K562 (cell line): ENCODE measurements at regions not wholly inside any gene's neighbourhood (a gene's known extent, or its start where the extent isn't known, plus 50 kb on each side); places are given as distances from the start of the nearest gene placed in this dataset.

ENCODE experiments used
- ATAC-seq: fragments of 200-7000 bp; cut with Tn5 transposase; 3 replicates; pipeline ENCODE4 v1.9.1; 2020; ENCODE audit warnings: moderate library complexity
- BruUV-seq: library from RNA; stranded (reverse); fragments of 400-500 nt; replicated peaks from 2 replicates; lab custom pipeline; 2021; lab: Mats Ljungman, UMichigan
- CTCF ChIA-PET: fragments of 300-600 bp; formaldehyde crosslinking; extraction: SDS; loops from one replicate; lab custom pipeline; 2021; ENCODE audit warnings: low intra/inter-chr PET ratio; lab: Yijun Ruan, JAX
- POLR2A ChIA-PET: fragments of 300-600, 350-650 bp; sonication (Branson Sonifier 250); formaldehyde crosslinking; extraction: SDS; loops from one replicate; lab custom pipeline; 2021; ENCODE audit warnings: antibody characterized with exemption, inconsistent platforms; lab: Yijun Ruan, JAX
- DNase-seq, 4 experiments: peaks; one replicate each; pipeline versions ENCODE4 v3.0.0 to v3.0.0-alpha.2; 2011 to 2018; ENCODE audit warnings: low spot score in 3 of 4, mixed read lengths in 3 of 4; ENCODE audit errors: extremely low read depth in 1 of 4
- FAIRE-seq: peaks from 2 replicates; lab custom pipeline; 2011; peaks lifted over from hg19 to GRCh38; lab: Jason Lieb, UNC
- H2AFZ ChIP-seq: 2 replicates; pipeline ENCODE4 v1.6.0; 2011; ENCODE audit warnings: low read depth, low read length, control low read depth, inconsistent platforms
- H3K27ac ChIP-seq: fragments of 200-600 bp; 3 replicates; pipeline ENCODE4 v1.8.0; 2011; ENCODE audit warnings: low read depth, mild to moderate bottlenecking, control low read depth, inconsistent platforms, low read length, moderate library complexity, mixed read lengths; ENCODE audit errors: extremely low read depth
- H3K27me3 ChIP-seq, 2 experiments: fragments of 300-600 bp in 1 of 2; 2 replicates in 1 of 2; 3 replicates in 1 of 2; pipeline versions ENCODE4 v1.6.0 to v1.8.0; 2011; ENCODE audit warnings: inconsistent platforms in 2 of 2, low read length in 2 of 2, mild to moderate bottlenecking in 1 of 2, mixed read lengths in 1 of 2, moderate library complexity in 1 of 2; ENCODE audit not compliant: control insufficient read depth in 2 of 2, insufficient read depth in 2 of 2
- H3K36me3 ChIP-seq: fragments of 300-600 bp; 3 replicates; pipeline ENCODE4 v1.8.0; 2011; ENCODE audit warnings: mild to moderate bottlenecking, low read length, inconsistent platforms; ENCODE audit not compliant: control insufficient read depth, insufficient read depth
- H3K4me1 ChIP-seq, 2 experiments: fragments of 200-600 bp in 1 of 2; replicated peaks in 1 of 2; 2 replicates in 1 of 2; 3 replicates in 1 of 2; pipeline versions ENCODE4 v1.5.1 to v1.8.0; 2011; ENCODE audit warnings: inconsistent platforms in 2 of 2, low read length in 2 of 2, mild to moderate bottlenecking in 1 of 2, mixed read lengths in 1 of 2, moderate library complexity in 1 of 2; ENCODE audit not compliant: control insufficient read depth in 2 of 2, insufficient read depth in 2 of 2
- H3K4me2 ChIP-seq: 2 replicates; pipeline ENCODE4 v1.6.1; 2011; ENCODE audit warnings: low read length, control low read depth, inconsistent platforms, mixed read lengths; ENCODE audit not compliant: insufficient read depth
- H3K4me3 ChIP-seq: fragments of 200-600 bp; sonication (generic), shearing (Covaris generic); 2 replicates; pipeline ENCODE4 v1.5.1; 2016; ENCODE audit warnings: control low read depth, inconsistent platforms
- H3K79me2 ChIP-seq: fragments of 200-600 bp; 3 replicates; pipeline ENCODE4 v1.8.0; 2011; ENCODE audit warnings: low read length, inconsistent platforms; ENCODE audit not compliant: control insufficient read depth, insufficient read depth
- H3K9ac ChIP-seq, 2 experiments: 2 replicates each; pipeline versions ENCODE4 v1.6.0 to v1.6.1; 2011; ENCODE audit warnings: low read depth in 2 of 2, low read length in 2 of 2, control low read depth in 1 of 2, inconsistent platforms in 1 of 2, mild to moderate bottlenecking in 1 of 2, mixed read lengths in 1 of 2; ENCODE audit not compliant: insufficient read depth in 1 of 2
- H3K9me1 ChIP-seq: one replicate; pipeline ENCODE4 v1.6.0; 2011; ENCODE audit warnings: inconsistent platforms, mild to moderate bottlenecking, low read length, moderate library complexity; ENCODE audit not compliant: control insufficient read depth, insufficient read depth
- H3K9me3 ChIP-seq: replicated peaks from 2 replicates; pipeline ENCODE4 v1.5.1; 2011; ENCODE audit warnings: low read depth, low read length, inconsistent platforms; ENCODE audit not compliant: control insufficient read depth, insufficient read depth
- H4K20me1 ChIP-seq: replicated peaks from 2 replicates; pipeline ENCODE4 v1.6.1; 2011; ENCODE audit warnings: low read length, inconsistent platforms, mixed read lengths; ENCODE audit not compliant: control insufficient read depth, insufficient read depth
- E2F3 ChIP-seq: fragments of 250-450 bp; sonication (Bioruptor Pico); IDR thresholded peaks from 2 replicates; pipeline ENCODE4 v1.4.0; 2020; ENCODE audit warnings: mild to moderate bottlenecking
- E2F4 ChIP-seq: sonication (generic); formaldehyde crosslinking; IDR thresholded peaks from 2 replicates; pipeline ENCODE4 v1.8.0; 2022; ENCODE audit warnings: mild to moderate bottlenecking, low read depth, missing genetic modification reagents
- FOXJ3 ChIP-seq: sonication (generic); formaldehyde crosslinking; IDR thresholded peaks from 2 replicates; pipeline ENCODE4 v1.4.0; 2020; ENCODE audit warnings: mild to moderate bottlenecking, missing genetic modification reagents
- FOXM1 ChIP-seq, 2 experiments: fragments of 450-650 bp in 1 of 2; sonication (generic) in 1 of 2; formaldehyde crosslinking in 1 of 2; IDR thresholded peaks; 2 replicates each; pipeline versions ENCODE4 v1.6.1 to v1.9.0; 2017 to 2022; ENCODE audit warnings: low read depth in 2 of 2, mild to moderate bottlenecking in 2 of 2, missing genetic modification reagents in 1 of 2, moderate library complexity in 1 of 2
- MECOM ChIP-seq: fragments of 250-450 bp; sonication (Bioruptor Pico); IDR thresholded peaks from 2 replicates; pipeline ENCODE4 v1.8.0; 2022; ENCODE audit warnings: inconsistent platforms
- MITF ChIP-seq: IDR thresholded peaks from 2 replicates; pipeline ENCODE4 v1.6.1; 2014; ENCODE audit warnings: antibody characterized with exemption
- MTA1 ChIP-seq: fragments of 450-650 bp; IDR thresholded peaks from 2 replicates; pipeline ENCODE4 v1.6.1; 2017; ENCODE audit warnings: borderline replicate concordance
- MTA2 ChIP-seq: fragments of 450-650 bp; IDR thresholded peaks from 2 replicates; pipeline ENCODE4 v1.6.1; 2016; ENCODE audit warnings: low read depth
- POLR3A ChIP-seq: IDR thresholded peaks from 2 replicates; pipeline ENCODE4 v1.6.1; 2011; ENCODE audit warnings: borderline replicate concordance, mild to moderate bottlenecking, moderate library complexity; ENCODE audit not compliant: insufficient read length, insufficient read depth; ENCODE audit errors: extremely low read depth
- ZNF133 ChIP-seq: fragments of 250-450 bp; sonication (Bioruptor Pico); IDR thresholded peaks from 2 replicates; pipeline ENCODE4 v1.4.0; 2020; ENCODE audit warnings: mild to moderate bottlenecking
- ZNF197 ChIP-seq: fragments of 200-800 bp; sonication (Bioruptor generic); IDR thresholded peaks from 2 replicates; pipeline ENCODE4 v1.6.1; 2016; ENCODE audit warnings: low read depth, missing genetic modification characterization, missing compliant biosample characterization
- WGBS: fragments of 100-300 bp; shearing (Covaris generic); methylation state at CpG from one replicate; pipeline ENCODE4 v1.1.6; 2016; ENCODE audit warnings: low coverage, mixed read lengths; ENCODE audit not compliant: insufficient coverage; ENCODE audit errors: missing lambda C conversion rate; 5-methylcytosine and 5-hydroxymethylcytosine counted together
- in situ Hi-C: fragments of 300-500 bp; cut with MboI; formaldehyde crosslinking; loops from 4 replicates; pipeline ENCODE4 v1.15.0; 2018; ENCODE audit warnings: inconsistent platforms, mixed read lengths
- intact Hi-C: fragments of 100-400 bp; cut with micrococcal nuclease; formaldehyde crosslinking; loops from 2 replicates; pipeline ENCODE4 v1.14.2; 2022
- TF ChIP-seq, protein P1 (sequence below): fragments of 250-450 bp; sonication (Bioruptor Pico); IDR thresholded peaks from 2 replicates; pipeline ENCODE4 v1.8.0; 2022; ENCODE audit warnings: inconsistent platforms
- TF ChIP-seq, protein P2 (sequence below): IDR thresholded peaks from 3 replicates; pipeline ENCODE4 v1.6.1; 2011; ENCODE audit warnings: borderline replicate concordance, mild to moderate bottlenecking, moderate library complexity; ENCODE audit not compliant: insufficient read length; ENCODE audit errors: extremely low read depth

GRCh38 chr5:91691592-91691991 is 308.5 kb upstream of the ARRDC3 start:
- Histone ChIP-seq H3K9ac (no peak overlapping the region), H3K36me3 (no peaks in the 10 kb centered on the region), H3K4me1 (no peaks in the 10 kb centered on the region), H3K4me2 (no peak overlapping the region), H2AFZ (no peak overlapping the region), H3K79me2 (no peaks in the 10 kb centered on the region), H3K27ac (no peak overlapping the region), H3K9me1 (no peaks in the 10 kb centered on the region), H4K20me1 (no peaks in the 10 kb centered on the region), H3K4me3 (no peak overlapping the region), H3K9me3 (0 out of 2 replicates have a peak, but pooled peaks cover 2% of the 10 kb centered on the region), H3K27me3 (no peaks in the 10 kb centered on the region)
- ChIA-PET CTCF (no interaction called here), POLR2A (no interaction called here)
- intact Hi-C loops (no loop called here), in situ Hi-C loops (no loop called here)
- TF ChIP-seq, protein P1, sequence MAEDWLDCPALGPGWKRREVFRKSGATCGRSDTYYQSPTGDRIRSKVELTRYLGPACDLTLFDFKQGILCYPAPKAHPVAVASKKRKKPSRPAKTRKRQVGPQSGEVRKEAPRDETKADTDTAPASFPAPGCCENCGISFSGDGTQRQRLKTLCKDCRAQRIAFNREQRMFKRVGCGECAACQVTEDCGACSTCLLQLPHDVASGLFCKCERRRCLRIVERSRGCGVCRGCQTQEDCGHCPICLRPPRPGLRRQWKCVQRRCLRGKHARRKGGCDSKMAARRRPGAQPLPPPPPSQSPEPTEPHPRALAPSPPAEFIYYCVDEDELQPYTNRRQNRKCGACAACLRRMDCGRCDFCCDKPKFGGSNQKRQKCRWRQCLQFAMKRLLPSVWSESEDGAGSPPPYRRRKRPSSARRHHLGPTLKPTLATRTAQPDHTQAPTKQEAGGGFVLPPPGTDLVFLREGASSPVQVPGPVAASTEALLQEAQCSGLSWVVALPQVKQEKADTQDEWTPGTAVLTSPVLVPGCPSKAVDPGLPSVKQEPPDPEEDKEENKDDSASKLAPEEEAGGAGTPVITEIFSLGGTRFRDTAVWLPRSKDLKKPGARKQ (CRISPR knock-in tag), result no peak
- TF ChIP-seq MECOM (CRISPR knock-in tag) (no peak), ZNF197 (CRISPR knock-in tag) (no peak), FOXJ3 (CRISPR knock-in tag) (no peak), E2F4 (CRISPR knock-in tag) (no peak), MTA2 (no peak), ZNF133 (CRISPR knock-in tag) (no peak), FOXM1 (IDR thresholded peaks at IDR 0.05; ENCODE audit: low read depth) (no peak), FOXM1 (CRISPR knock-in tag; IDR thresholded peaks at IDR 0.05; ENCODE audit: low read depth) (no peak), E2F3 (CRISPR knock-in tag) (no peak), MTA1 (no peak), MITF (no peak), POLR3A (no peak)
- TF ChIP-seq, protein P2, sequence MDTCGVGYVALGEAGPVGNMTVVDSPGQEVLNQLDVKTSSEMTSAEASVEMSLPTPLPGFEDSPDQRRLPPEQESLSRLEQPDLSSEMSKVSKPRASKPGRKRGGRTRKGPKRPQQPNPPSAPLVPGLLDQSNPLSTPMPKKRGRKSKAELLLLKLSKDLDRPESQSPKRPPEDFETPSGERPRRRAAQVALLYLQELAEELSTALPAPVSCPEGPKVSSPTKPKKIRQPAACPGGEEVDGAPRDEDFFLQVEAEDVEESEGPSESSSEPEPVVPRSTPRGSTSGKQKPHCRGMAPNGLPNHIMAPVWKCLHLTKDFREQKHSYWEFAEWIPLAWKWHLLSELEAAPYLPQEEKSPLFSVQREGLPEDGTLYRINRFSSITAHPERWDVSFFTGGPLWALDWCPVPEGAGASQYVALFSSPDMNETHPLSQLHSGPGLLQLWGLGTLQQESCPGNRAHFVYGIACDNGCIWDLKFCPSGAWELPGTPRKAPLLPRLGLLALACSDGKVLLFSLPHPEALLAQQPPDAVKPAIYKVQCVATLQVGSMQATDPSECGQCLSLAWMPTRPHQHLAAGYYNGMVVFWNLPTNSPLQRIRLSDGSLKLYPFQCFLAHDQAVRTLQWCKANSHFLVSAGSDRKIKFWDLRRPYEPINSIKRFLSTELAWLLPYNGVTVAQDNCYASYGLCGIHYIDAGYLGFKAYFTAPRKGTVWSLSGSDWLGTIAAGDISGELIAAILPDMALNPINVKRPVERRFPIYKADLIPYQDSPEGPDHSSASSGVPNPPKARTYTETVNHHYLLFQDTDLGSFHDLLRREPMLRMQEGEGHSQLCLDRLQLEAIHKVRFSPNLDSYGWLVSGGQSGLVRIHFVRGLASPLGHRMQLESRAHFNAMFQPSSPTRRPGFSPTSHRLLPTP, result no peak
- DNase-seq (no peak), FAIRE-seq (no peak), ATAC-seq (no peak)
- no TSS peak for BruUV-seq
- 0% methylated on average over 2 of the region's 2 CpGs for WGBS
